Astrocyte (in vitro differentiated cells and primary cell): ENCODE measurements at regions not wholly inside any gene's neighbourhood (a gene's known extent, or its start where the extent isn't known, plus 50 kb on each side); places are given as distances from the start of the nearest gene placed in this dataset.

ENCODE experiments used
- DNase-seq: peaks from one replicate; pipeline ENCODE4 v3.0.0-alpha.2; 2010; ENCODE audit warnings: low read depth
- FAIRE-seq: peaks from 2 replicates; lab custom pipeline; 2011; peaks lifted over from hg19 to GRCh38; lab: Jason Lieb, UNC
- H2AFZ ChIP-seq: 2 replicates; pipeline ENCODE4 v1.6.0; 2012; ENCODE audit warnings: low read depth, low read length, inconsistent platforms
- H3K27ac ChIP-seq: 2 replicates; pipeline ENCODE4 v1.5.1; 2011; ENCODE audit warnings: low read depth, low read length, inconsistent platforms
- H3K27me3 ChIP-seq: 2 replicates; pipeline ENCODE4 v1.6.0; 2011; ENCODE audit warnings: low read length, inconsistent platforms; ENCODE audit not compliant: insufficient read depth
- H3K36me3 ChIP-seq: 2 replicates; pipeline ENCODE4 v1.5.1; 2011; ENCODE audit warnings: low read length, inconsistent platforms; ENCODE audit not compliant: insufficient read depth
- H3K4me1 ChIP-seq: 2 replicates; pipeline ENCODE4 v1.5.1; 2011; ENCODE audit warnings: low read length, inconsistent platforms; ENCODE audit not compliant: insufficient read depth
- H3K4me2 ChIP-seq: 2 replicates; pipeline ENCODE4 v1.6.0; 2012; ENCODE audit warnings: low read length, inconsistent platforms
- H3K4me3 ChIP-seq: 2 replicates; pipeline ENCODE4 v1.5.1; 2011; ENCODE audit warnings: low read depth, mild to moderate bottlenecking, low read length, inconsistent platforms; ENCODE audit not compliant: insufficient read depth
- H3K79me2 ChIP-seq: 2 replicates; pipeline ENCODE4 v1.6.0; 2012; ENCODE audit warnings: mild to moderate bottlenecking, low read length, inconsistent platforms; ENCODE audit not compliant: insufficient read depth
- H3K9ac ChIP-seq: 2 replicates; pipeline ENCODE4 v1.6.0; 2012; ENCODE audit warnings: mild to moderate bottlenecking, low read length, inconsistent platforms
- H3K9me3 ChIP-seq: 2 replicates; pipeline ENCODE4 v1.5.1; 2012; ENCODE audit warnings: low read depth, mild to moderate bottlenecking, low read length, inconsistent platforms; ENCODE audit not compliant: insufficient read depth
- H4K20me1 ChIP-seq: 2 replicates; pipeline ENCODE4 v1.6.0; 2012; ENCODE audit warnings: low read length, inconsistent platforms; ENCODE audit not compliant: insufficient read depth
- H3K27ac Mint-ChIP-seq: one replicate; pipeline ENCODE4 v1.8.0; 2021; ENCODE audit warnings: mild to moderate bottlenecking, mixed read lengths; ENCODE audit not compliant: unreplicated experiment
- H3K27me3 Mint-ChIP-seq: one replicate; pipeline ENCODE4 v1.8.0; 2021; ENCODE audit warnings: low read depth, mixed read lengths; ENCODE audit not compliant: unreplicated experiment
- H3K36me3 Mint-ChIP-seq: one replicate; pipeline ENCODE4 v1.8.0; 2021; ENCODE audit warnings: low read depth, mixed read lengths; ENCODE audit not compliant: unreplicated experiment
- H3K4me1 Mint-ChIP-seq: one replicate; pipeline ENCODE4 v1.8.0; 2021; ENCODE audit warnings: low read depth, mixed read lengths; ENCODE audit not compliant: unreplicated experiment
- H3K4me3 Mint-ChIP-seq: one replicate; pipeline ENCODE4 v1.8.0; 2021; ENCODE audit warnings: mild to moderate bottlenecking, moderate library complexity, mixed read lengths; ENCODE audit not compliant: unreplicated experiment
- H3K9me3 Mint-ChIP-seq: one replicate; pipeline ENCODE4 v1.8.0; 2021; ENCODE audit warnings: mild to moderate bottlenecking, mixed read lengths; ENCODE audit not compliant: unreplicated experiment
- EZH2 ChIP-seq: IDR thresholded peaks from 2 replicates; pipeline ENCODE4 v1.6.1; 2012; ENCODE audit warnings: mild to moderate bottlenecking, low read length, inconsistent platforms; ENCODE audit not compliant: insufficient read depth
- TF ChIP-seq, protein P1 (sequence below): IDR thresholded peaks from 2 replicates; pipeline ENCODE4 v1.5.1; 2011; ENCODE audit warnings: low read depth, mild to moderate bottlenecking, inconsistent platforms, low read length, moderate library complexity; ENCODE audit not compliant: insufficient read depth

DNA sequence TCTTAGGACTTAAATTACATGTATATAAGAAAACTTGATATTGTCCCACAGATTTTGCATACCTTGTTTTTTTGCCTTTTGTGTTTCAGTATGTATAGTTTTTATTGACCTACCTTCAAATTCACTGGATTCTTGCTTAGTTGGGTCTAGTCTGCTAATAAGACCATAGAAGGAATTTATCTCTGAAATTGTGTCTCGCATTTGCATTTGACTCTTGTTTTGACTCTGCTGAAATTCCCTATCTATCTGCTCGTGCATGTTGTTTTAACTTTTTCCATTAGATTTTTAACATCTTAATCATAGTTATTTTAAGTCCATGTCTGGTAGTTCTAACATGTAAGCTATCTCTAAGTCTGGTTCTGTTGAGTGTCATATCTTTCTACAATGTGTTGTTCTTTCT is 163.9 kb downstream of the SCP2D1 start:
- H3K4me1 Mint-ChIP-seq: peaks cover 7% of the 10 kb centered on the region
- no peak overlapping the region for H3K27ac Mint-ChIP-seq
- H3K4me3 ChIP-seq: no peak overlapping the region
- no peak overlapping the region for H3K4me3 Mint-ChIP-seq
- no peaks in the 10 kb centered on the region for H3K36me3 Mint-ChIP-seq
- H3K27me3 Mint-ChIP-seq: peaks cover 12% of the 10 kb centered on the region
- H3K9me3 ChIP-seq: peaks cover 4% of the 10 kb centered on the region
- H3K9me3 Mint-ChIP-seq: peaks cover 4% of the 10 kb centered on the region
- H3K4me2 ChIP-seq: no peak overlapping the region
- H3K9ac ChIP-seq: no peak overlapping the region
- TF ChIP-seq, protein P1, sequence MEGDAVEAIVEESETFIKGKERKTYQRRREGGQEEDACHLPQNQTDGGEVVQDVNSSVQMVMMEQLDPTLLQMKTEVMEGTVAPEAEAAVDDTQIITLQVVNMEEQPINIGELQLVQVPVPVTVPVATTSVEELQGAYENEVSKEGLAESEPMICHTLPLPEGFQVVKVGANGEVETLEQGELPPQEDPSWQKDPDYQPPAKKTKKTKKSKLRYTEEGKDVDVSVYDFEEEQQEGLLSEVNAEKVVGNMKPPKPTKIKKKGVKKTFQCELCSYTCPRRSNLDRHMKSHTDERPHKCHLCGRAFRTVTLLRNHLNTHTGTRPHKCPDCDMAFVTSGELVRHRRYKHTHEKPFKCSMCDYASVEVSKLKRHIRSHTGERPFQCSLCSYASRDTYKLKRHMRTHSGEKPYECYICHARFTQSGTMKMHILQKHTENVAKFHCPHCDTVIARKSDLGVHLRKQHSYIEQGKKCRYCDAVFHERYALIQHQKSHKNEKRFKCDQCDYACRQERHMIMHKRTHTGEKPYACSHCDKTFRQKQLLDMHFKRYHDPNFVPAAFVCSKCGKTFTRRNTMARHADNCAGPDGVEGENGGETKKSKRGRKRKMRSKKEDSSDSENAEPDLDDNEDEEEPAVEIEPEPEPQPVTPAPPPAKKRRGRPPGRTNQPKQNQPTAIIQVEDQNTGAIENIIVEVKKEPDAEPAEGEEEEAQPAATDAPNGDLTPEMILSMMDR: no peak
- TF ChIP-seq EZH2: no peak
- no peaks in the 10 kb centered on the region for H3K36me3 ChIP-seq
- FAIRE-seq (no peak), DNase-seq (no peak)
- H4K20me1 ChIP-seq: no peaks in the 10 kb centered on the region
- H3K4me1 ChIP-seq: no peaks in the 10 kb centered on the region
- H2AFZ ChIP-seq: no peak overlapping the region
- no peak overlapping the region for H3K27ac ChIP-seq
- no peaks in the 10 kb centered on the region for H3K79me2 ChIP-seq
- no peaks in the 10 kb centered on the region for H3K27me3 ChIP-seq

DNA sequence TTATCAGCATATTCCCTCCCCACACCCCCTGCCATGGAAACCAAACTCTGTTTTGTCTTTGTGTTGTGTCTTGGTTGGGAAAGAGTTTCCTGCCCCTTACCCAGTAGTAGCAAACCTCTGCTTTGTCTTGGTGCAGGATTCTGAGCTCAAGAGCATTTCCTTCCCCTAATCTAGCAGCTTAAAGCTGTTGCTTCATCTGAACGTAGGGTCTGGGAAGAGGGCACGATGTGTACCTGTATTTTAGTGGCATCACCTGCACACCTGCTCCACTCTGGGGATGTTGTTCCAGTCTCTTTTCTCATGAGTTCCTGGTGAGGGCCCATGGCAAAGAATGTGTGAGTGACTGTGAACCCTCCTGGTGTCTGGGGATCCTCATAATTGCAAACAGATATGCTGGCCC is 164.7 kb downstream of the SCP2D1 start:
- peaks cover 5% of the 10 kb centered on the region for H3K4me1 Mint-ChIP-seq
- Histone ChIP-seq H4K20me1 (no peaks in the 10 kb centered on the region), H3K79me2 (no peaks in the 10 kb centered on the region), H3K4me1 (no peaks in the 10 kb centered on the region), H3K4me2 (no peak overlapping the region), H3K36me3 (no peaks in the 10 kb centered on the region), H3K4me3 (no peak overlapping the region), H3K27me3 (no peaks in the 10 kb centered on the region), H3K9me3 (peaks cover 4% of the 10 kb centered on the region), H2AFZ (no peak overlapping the region), H3K9ac (no peak overlapping the region), H3K27ac (no peak overlapping the region)
- peaks cover 12% of the 10 kb centered on the region for H3K27me3 Mint-ChIP-seq
- no peak for DNase-seq
- no peak overlapping the region for H3K27ac Mint-ChIP-seq
- H3K36me3 Mint-ChIP-seq: no peaks in the 10 kb centered on the region
- no peak for FAIRE-seq
- peaks cover 5% of the 10 kb centered on the region for H3K9me3 Mint-ChIP-seq
- TF ChIP-seq, protein P1: no peak
- no peak for TF ChIP-seq EZH2
- no peak overlapping the region for H3K4me3 Mint-ChIP-seq

DNA sequence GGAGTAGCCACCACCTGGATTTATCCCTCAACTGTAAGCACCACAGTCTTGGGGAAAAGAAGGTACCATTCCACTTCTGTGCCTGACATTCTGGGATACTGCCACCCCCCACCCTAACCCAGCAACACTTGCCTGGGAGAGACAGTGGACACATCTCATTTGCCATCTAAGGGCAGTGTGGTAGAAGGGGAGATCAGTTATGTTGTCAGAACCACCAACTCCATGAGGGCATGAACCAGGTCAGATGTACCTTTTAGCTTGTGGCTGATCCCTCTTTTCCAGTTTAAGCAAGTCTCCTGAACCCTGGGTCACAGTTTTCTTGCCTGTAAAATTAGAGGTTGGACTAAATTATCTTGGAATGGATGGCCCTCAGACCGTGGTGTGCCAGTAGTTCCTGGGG is 165.5 kb downstream of the SCP2D1 start:
- no peak overlapping the region for H3K4me2 ChIP-seq
- no peak overlapping the region for H3K4me3 ChIP-seq
- DNase-seq: no peak
- Mint-ChIP-seq H3K27me3 (peaks cover 12% of the 10 kb centered on the region), H3K27ac (no peak overlapping the region), H3K4me1 (peaks cover 5% of the 10 kb centered on the region), H3K4me3 (no peak overlapping the region), H3K9me3 (peaks cover 8% of the 10 kb centered on the region), H3K36me3 (no peaks in the 10 kb centered on the region)
- no peak overlapping the region for H2AFZ ChIP-seq
- no peak for TF ChIP-seq EZH2
- TF ChIP-seq, protein P1: no peak
- H3K4me1 ChIP-seq: no peaks in the 10 kb centered on the region
- no peaks in the 10 kb centered on the region for H4K20me1 ChIP-seq
- H3K36me3 ChIP-seq: no peaks in the 10 kb centered on the region
- H3K9me3 ChIP-seq: peaks cover 4% of the 10 kb centered on the region
- no peaks in the 10 kb centered on the region for H3K79me2 ChIP-seq
- FAIRE-seq: no peak
- H3K27ac ChIP-seq: no peak overlapping the region
- no peaks in the 10 kb centered on the region for H3K27me3 ChIP-seq
- H3K9ac ChIP-seq: no peak overlapping the region
